ENCODE measurements at regions not wholly inside any gene's neighbourhood (a gene's known extent, or its start where the extent isn't known, plus 50 kb on each side); places are given as distances from the start of the nearest gene placed in this dataset.

DNA sequence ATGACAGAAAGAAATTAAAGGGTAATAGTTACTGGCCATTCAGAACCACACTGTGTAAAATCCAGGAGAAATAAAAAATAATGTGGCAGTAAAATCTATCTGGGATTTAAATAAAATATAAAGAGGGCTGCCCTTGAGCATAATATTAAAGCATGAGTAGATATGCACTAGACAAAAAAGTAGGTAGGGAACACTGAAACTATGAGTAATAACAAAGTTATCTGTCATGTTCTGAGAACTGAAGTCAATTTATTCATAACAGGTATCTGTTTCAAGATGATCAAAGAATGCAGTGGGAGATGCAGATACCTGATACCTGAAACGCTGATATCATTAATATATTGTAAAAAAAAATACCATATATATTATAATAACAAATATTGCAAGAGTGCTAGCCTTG is 1672.0 kb downstream of the SLITRK5 start:
- TF ChIP-seq, protein P1, sequence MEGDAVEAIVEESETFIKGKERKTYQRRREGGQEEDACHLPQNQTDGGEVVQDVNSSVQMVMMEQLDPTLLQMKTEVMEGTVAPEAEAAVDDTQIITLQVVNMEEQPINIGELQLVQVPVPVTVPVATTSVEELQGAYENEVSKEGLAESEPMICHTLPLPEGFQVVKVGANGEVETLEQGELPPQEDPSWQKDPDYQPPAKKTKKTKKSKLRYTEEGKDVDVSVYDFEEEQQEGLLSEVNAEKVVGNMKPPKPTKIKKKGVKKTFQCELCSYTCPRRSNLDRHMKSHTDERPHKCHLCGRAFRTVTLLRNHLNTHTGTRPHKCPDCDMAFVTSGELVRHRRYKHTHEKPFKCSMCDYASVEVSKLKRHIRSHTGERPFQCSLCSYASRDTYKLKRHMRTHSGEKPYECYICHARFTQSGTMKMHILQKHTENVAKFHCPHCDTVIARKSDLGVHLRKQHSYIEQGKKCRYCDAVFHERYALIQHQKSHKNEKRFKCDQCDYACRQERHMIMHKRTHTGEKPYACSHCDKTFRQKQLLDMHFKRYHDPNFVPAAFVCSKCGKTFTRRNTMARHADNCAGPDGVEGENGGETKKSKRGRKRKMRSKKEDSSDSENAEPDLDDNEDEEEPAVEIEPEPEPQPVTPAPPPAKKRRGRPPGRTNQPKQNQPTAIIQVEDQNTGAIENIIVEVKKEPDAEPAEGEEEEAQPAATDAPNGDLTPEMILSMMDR (conservative IDR thresholded peaks at IDR 0.05) = no peak
- no peak for TF ChIP-seq EZH2 (IDR thresholded peaks at IDR 0.05; ENCODE audit: low read depth)
